Stimulated activated CD4-positive, alpha-beta T cell treated with anti-CD3 and anti-CD28 coated beads, Interleukin-12 subunit alpha, Interleukin-12 subunit beta, amount 100 ng/mL, for 4 hours (primary cell): ENCODE measurements at regions not wholly inside any gene's neighbourhood (a gene's known extent, or its start where the extent isn't known, plus 50 kb on each side); places are given as distances from the start of the nearest gene placed in this dataset.

Source experiments
- DNase-seq: peaks from one replicate; pipeline ENCODE4 v3.0.0-alpha.2; 2020

GRCh38 chr5:35357973-35358372 lies 127.7 kb upstream of the PRLR start:
- no peak for DNase-seq

DNA sequence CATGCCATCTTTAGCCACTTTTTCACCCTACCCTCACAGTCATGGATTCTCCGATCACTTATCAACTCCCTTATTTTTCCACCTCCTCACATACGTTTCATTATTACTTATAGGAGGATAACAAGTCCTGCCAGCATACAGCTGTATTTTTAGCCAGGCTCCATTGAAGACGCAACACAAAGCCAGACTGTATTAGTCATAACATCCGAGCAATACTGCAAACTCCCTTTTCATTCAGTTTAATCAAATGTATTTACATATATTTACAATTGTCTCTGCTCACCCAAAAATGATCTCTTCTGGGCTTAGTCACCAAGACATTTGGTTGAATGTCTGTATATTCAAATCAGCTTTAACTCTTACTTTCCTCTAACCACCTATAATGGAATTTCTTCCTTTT lies 126.4 kb upstream of the PRLR start:
- no peak for DNase-seq

- DNase-seq = no peak
Observed at GRCh38 chr5:35354751-35355150, 124.5 kb upstream of the PRLR start.

- no peak for DNase-seq
Observed at GRCh38 chr5:35345222-35345621, 114.9 kb upstream of the PRLR start.

- no peak for DNase-seq
Observed at GRCh38 chr5:35342664-35343063, 112.4 kb upstream of the PRLR start.

DNA sequence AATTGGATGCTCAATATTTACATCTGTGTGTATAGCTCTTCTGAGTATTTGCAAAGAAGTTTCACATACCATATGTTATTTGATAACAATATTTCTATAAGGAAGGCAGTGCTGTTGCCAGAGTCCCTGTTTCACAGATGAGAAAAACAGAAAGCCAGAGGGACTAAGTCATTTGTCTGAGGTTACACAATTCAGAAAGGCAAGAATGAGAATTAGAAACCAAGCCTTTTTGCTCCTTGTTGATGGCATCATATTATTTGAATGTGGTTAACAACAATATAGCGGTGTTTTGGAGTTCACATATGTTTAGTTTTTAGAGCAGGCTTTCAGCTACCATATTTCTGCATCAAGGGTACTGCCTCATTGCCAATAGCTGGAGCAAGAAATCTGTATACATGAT lies 110.9 kb upstream of the PRLR start:
- DNase-seq = no peak

DNA sequence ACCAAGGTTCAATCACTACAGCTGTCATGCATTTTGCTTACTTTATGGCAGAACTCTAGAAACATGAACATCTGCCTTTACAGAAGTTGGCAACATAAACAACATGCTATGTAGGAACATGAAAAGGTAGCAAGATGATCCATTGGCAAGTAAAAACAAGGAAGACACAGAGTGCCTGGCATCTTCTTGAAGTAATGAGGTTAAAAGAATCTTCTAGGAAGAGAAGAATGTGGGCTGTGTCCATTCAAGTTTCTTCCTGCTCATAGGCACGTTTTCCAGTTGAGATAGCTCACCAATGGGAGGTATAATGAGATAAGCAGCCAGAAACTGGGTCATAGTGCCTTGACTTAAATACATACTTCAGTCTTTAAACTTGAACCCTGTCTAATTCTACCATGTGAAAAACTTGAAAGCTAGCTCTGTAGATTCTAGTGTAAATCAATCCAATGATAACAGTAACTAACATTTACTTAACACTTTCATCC lies 109.4 kb upstream of the PRLR start:
- no peak for DNase-seq

DNA sequence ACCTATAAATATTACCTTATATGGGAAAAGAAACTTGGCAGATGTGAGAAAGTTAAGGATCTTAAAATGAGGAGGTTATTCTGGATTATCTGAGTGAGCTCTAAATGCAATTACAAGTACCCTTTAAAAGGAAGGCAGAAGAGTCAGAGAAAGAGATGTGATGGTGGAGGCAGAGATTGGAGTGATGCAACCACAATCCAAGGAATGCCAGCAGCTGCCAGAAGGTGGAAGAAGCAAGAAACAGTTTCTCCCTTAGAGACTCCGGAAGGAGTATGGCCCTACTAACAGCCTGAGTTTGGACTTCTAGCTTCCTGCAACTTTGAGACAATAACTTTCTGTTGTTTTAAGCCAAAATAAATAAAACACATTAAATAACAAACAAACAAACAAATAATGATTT lies 108.7 kb upstream of the PRLR start:
- DNase-seq = no peak

- DNase-seq = no peak
Observed at GRCh38 chr5:35338157-35338453, 107.8 kb upstream of the PRLR start.

- DNase-seq = no peak
Observed at GRCh38 chr5:35337340-35338156, 107.3 kb upstream of the PRLR start.

DNA sequence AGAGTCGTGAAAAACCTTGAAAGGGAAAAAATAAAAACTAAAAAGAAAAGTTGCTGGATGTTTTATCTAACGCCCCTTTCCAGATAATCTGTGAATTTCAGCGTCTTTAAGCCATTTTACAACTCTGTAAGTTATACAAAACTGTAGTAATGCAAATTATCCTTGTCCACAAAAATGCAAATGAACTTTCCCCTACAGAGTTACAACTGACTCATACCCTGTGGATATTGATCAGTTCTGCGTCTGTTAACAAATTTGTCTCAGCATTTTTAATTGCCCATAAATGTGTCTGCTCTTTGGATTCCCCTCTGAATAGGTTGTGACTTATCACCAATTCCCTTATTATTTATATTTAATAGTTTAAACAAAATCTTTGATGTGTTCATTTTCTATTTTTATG lies 105.9 kb upstream of the PRLR start:
- no peak for DNase-seq

GRCh38 chr5:35335752-35336151 lies 105.5 kb upstream of the PRLR start:
- DNase-seq = no peak

DNA sequence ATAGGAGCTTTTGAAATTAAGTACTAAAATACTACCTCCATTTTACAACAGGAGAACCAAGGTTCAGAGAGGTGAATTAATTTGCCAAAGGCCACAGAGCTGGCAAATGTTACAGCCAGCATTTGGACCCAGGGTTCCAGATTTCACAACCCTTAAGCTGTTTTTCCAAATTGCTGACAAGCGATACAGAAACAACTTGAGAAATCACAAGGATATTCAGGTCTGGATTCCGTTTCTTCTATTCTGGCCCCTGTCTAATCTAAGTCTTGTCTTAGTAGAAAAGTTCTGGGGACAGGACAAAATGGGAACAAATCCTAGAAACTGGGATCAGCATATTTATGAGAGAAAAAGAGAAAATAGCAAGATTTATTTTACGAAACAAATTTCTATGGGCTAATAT lies 103.1 kb upstream of the PRLR start:
- DNase-seq = no peak

- DNase-seq = no peak
Observed at GRCh38 chr5:35331956-35332950, 102.0 kb upstream of the PRLR start.

DNA sequence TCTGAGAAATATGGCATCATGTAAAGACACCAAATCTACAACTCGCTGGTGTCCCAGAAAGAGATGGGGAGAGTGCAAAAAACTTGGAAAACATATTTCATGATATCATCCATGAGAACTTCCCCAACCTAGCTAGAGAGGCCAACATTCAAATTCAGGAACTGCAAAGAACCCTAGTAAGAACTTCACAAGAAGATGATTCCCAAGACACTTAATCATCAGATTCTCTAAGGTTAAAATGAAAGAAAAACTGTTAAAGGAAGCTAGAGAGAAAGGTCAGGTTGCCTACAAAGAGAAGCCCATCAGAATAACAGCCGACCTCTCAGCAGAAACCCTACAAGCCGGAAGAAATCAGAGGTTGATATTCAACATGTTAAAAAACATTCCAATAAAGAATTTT lies 95.5 kb upstream of the PRLR start:
- no peak for DNase-seq

- DNase-seq = no peak
Observed at GRCh38 chr5:35324679-35325078, 94.4 kb upstream of the PRLR start.

DNA sequence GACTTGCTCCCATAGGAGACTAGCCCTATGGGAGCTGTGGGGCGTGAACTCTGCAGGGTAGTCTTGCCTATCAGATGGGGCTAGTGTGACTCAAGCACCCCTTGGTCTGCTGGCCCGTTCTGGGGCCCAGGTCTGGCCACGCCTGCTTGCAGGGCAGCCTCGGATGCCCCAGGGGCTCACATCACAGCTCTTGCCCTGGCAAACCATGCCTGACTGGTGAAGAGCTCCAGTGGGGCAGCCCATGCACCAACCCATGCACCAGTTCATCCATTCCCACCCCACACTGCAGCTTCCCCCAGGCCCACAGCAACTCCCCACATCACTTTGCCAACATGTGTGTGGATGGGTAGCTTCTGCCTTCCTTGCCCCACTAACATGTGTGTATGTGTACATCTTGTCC lies 93.9 kb upstream of the PRLR start:
- no peak for DNase-seq

GRCh38 chr5:35320029-35320428 lies 89.7 kb upstream of the PRLR start:
- no peak for DNase-seq

GRCh38 chr5:35319333-35320002 lies 89.2 kb upstream of the PRLR start:
- peak; percentile 54 for DNase-seq

- no peak for DNase-seq
Observed at GRCh38 chr5:35317586-35317985, 87.3 kb upstream of the PRLR start.

- DNase-seq = no peak
Observed at GRCh38 chr5:35316611-35317274, 86.5 kb upstream of the PRLR start.

GRCh38 chr5:35313291-35313690 lies 83.0 kb upstream of the PRLR start:
- DNase-seq = no peak

GRCh38 chr5:35312267-35312666 lies 82.0 kb upstream of the PRLR start:
- DNase-seq = no peak
